DND-41 (cell line): ENCODE measurements at regions not wholly inside any gene's neighbourhood (a gene's known extent, or its start where the extent isn't known, plus 50 kb on each side); places are given as distances from the start of the nearest gene placed in this dataset.

Source experiments
- EZH2 ChIP-seq: IDR thresholded peaks from 3 replicates; pipeline ENCODE4 v1.6.1; 2012; ENCODE audit warnings: borderline replicate concordance, low read depth, mild to moderate bottlenecking, moderate library complexity, low read length, inconsistent platforms; ENCODE audit not compliant: severe bottlenecking
- TF ChIP-seq, protein P1 (sequence below): IDR thresholded peaks from 2 replicates; pipeline ENCODE4 v1.5.1; 2012; ENCODE audit warnings: borderline replicate concordance, low read length, moderate library complexity, mild to moderate bottlenecking; ENCODE audit not compliant: poor library complexity, severe bottlenecking; ENCODE audit errors: extremely low read depth

DNA sequence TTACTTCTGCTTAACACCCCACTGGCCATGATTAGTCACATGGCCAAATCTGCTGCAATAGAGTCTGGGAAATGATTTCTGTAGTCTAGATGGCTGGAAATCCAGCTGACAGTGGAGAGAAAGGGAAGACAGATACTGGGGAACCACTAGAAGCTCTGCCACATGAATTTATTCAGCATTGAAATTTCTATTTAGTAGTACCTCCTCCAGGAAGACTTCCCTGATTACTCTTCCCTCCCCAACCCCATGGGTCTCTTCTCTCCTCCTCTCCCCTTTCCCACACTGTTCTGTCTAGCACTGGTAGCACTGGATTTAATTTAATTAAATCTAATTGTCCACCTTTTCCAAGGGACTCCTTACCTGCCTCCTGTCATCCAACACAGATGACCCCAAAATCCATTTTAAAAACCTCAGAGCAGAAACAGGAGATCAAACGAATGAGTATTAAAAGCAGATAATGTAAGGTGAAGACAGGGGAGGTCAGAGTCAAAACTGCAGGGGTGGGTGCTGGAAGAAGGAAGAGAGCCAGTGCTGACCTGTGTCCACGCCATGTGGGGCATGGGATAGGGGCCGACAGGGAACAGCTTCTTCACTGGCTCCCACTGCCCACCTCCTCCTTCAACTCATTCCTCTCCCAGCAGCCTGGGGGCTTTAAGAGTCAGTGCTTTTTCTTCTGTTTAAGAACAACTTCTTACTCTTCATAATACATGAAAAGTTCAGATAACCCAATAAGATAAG is 169.2 kb upstream of the HS6ST1 start:
- TF ChIP-seq, protein P1, sequence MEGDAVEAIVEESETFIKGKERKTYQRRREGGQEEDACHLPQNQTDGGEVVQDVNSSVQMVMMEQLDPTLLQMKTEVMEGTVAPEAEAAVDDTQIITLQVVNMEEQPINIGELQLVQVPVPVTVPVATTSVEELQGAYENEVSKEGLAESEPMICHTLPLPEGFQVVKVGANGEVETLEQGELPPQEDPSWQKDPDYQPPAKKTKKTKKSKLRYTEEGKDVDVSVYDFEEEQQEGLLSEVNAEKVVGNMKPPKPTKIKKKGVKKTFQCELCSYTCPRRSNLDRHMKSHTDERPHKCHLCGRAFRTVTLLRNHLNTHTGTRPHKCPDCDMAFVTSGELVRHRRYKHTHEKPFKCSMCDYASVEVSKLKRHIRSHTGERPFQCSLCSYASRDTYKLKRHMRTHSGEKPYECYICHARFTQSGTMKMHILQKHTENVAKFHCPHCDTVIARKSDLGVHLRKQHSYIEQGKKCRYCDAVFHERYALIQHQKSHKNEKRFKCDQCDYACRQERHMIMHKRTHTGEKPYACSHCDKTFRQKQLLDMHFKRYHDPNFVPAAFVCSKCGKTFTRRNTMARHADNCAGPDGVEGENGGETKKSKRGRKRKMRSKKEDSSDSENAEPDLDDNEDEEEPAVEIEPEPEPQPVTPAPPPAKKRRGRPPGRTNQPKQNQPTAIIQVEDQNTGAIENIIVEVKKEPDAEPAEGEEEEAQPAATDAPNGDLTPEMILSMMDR = no peak
- no peak for TF ChIP-seq EZH2
